Epithelial cell of proximal tubule (primary cell): ENCODE measurements at regions not wholly inside any gene's neighbourhood (a gene's known extent, or its start where the extent isn't known, plus 50 kb on each side); places are given as distances from the start of the nearest gene placed in this dataset.

ENCODE experiments used
- DNase-seq: peaks from one replicate; pipeline ENCODE4 v3.0.0-alpha.2; 2011; ENCODE audit warnings: low read depth
- H3K4me3 ChIP-seq: 2 replicates; pipeline ENCODE4 v1.5.1; 2011; ENCODE audit warnings: low read depth, mild to moderate bottlenecking, low read length
- TF ChIP-seq, protein P1 (sequence below): conservative IDR thresholded peaks from 2 replicates; pipeline ENCODE4 v1.5.1; 2012; ENCODE audit warnings: low read depth, mild to moderate bottlenecking, low read length

DNA sequence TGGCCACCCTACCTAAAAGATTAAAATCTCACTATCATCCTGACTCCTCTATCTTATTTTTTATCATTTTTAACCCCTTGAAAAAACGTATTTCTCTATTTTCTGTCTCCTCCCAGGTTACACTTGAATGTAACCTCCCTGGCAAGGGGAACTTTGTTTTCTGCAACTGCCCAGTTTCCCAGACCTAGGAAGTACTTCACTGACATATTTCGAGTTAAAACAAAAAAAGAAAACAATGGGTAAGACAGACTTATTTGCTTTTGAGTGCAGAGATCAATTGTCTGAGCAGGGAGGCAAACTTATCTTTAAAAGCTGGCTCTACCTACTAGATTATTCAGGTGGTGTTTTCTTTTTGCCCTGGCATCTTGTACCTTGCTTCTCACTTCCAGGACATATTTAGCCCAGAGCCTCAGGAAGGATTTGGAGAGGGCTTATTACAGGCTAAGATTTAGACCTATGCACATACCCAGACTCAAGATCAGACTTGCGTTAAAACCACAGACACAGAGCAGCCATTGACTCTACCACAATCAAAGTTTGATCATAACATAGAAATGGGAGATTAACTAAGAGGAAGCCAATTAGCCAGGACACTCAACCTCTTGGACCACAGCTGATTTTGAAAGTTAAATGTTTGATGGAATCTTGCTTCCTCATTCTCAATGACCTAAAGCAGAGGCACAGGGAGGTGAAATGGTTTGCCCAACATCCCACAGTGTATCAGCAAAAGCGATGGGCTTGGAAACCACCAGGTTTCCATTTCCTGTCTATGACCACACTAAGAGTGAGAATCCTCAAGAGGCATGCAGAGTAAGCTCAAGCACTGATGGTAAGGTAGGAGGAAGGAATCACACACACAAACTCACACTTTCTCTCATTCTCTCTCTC, 169.5 kb upstream of the THBS1 start:
- H3K4me3 ChIP-seq: no peak overlapping the region
- no peak for DNase-seq
- TF ChIP-seq, protein P1, sequence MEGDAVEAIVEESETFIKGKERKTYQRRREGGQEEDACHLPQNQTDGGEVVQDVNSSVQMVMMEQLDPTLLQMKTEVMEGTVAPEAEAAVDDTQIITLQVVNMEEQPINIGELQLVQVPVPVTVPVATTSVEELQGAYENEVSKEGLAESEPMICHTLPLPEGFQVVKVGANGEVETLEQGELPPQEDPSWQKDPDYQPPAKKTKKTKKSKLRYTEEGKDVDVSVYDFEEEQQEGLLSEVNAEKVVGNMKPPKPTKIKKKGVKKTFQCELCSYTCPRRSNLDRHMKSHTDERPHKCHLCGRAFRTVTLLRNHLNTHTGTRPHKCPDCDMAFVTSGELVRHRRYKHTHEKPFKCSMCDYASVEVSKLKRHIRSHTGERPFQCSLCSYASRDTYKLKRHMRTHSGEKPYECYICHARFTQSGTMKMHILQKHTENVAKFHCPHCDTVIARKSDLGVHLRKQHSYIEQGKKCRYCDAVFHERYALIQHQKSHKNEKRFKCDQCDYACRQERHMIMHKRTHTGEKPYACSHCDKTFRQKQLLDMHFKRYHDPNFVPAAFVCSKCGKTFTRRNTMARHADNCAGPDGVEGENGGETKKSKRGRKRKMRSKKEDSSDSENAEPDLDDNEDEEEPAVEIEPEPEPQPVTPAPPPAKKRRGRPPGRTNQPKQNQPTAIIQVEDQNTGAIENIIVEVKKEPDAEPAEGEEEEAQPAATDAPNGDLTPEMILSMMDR: no peak

DNA sequence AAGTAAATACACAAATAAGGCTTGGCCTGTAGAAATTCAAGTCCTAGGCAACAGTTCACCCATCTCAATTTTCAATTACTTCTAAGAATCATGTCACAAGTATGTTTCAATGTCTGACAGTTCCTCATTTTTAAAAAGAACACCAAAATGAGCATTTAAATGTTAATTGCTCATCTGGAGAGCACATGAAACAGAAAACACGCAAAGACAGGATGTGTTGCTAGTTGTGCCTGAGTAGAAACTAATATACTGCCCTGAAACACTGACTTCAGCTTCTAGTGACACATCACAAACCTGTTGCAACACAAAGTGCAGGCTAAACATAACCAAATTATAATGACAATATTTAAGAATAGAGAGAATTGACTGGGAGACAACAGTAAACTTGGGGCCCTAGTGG, 167.3 kb upstream of the THBS1 start:
- no peak for DNase-seq
- no peak overlapping the region for H3K4me3 ChIP-seq
- TF ChIP-seq, protein P1: no peak

DNA sequence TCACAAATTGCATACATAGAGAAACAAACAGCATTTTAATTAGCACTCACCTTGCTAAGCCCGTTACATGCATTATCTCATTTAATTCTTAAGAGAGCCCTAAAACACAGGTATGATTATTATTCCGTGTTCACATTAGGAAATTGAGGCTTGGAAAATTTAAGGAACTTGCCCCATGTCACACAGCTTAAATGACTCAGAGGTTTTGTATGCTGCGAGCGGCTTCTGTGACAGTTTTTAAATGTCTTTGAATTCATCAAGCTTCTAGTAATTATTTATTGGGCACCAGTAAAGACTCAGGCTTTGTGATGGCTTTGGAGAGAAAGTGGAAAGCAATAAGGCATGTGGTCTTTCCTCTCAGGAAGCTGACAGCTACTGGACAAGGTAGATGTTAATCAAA, 166.7 kb upstream of the THBS1 start:
- DNase-seq: no peak
- TF ChIP-seq, protein P1: no peak
- no peak overlapping the region for H3K4me3 ChIP-seq

DNA sequence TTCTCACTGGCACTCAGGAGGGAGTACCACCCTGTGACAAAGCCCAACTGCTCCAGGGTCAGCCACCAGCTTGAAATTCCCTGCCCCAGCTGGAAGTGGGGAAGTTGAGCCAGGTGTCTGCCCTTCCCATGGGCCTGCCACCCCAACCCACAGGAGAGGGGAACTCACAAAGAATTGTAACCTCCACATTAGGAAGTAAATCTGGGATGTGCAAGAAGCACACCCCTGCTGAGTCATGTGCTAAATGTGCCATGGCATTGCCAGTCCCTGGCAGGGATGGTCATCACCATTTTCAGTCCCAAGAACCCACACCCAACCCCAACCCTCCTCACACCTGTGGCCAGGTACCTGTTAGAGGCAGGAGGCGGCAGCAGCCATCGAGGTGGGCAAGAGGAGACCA, 165.2 kb upstream of the THBS1 start:
- no peak overlapping the region for H3K4me3 ChIP-seq
- DNase-seq: no peak
- TF ChIP-seq, protein P1: no peak

DNA sequence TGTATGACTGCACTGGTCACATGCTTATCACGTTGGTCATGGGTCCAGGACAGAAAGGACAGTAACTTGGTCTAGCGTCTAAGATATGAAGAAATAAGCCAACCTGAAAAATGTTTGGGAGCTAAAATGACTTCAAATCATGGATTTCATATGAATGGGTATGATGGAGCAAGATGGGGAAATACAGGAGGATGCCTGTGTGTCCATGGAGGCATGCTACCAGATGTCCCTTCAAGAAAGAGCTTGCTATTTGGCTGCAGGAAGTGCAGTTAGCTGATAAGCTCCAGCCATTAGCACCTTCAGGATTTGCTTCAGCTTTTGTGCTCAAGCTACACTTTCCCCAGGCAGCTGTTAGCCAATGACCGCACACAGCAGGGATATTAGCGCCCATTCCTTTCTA, 164.6 kb upstream of the THBS1 start:
- no peak overlapping the region for H3K4me3 ChIP-seq
- TF ChIP-seq, protein P1: no peak
- no peak for DNase-seq

DNA sequence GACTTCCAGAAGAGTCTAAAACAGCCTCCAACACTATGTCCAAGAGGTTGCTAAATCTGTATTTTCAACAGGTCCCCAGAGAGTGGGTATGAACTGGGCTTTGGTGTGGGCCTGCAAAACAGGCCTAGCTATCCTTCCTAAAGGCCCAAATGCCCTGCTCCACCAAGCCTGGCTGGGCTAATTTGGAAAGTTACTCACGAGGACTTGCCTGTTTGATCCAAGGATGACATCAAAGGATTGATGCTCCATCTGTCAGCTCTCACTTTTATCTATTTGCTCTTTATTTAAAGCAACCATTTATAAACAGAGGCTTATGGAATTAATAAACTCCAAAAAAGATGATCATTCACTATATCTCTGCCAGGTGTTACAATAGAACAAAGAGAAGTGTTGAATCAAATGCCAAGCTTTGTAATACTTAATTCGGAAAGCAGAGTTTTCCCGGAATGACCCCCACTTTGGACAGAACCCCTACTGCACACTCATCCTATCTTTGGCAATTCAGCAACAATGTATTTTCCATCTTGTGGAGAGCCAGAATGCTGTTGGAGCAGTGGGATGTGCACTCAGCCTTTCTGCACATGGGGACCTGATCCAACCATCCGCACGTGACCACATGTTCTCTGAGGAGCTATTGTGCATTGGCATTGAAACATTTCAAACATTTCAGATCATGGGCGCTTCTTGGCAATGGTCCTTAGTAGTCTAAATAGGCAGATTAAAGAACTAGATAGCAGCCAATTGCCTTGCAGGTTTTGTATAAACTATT, 163.3 kb upstream of the THBS1 start:
- DNase-seq: no peak
- no peak overlapping the region for H3K4me3 ChIP-seq
- TF ChIP-seq, protein P1: no peak

DNA sequence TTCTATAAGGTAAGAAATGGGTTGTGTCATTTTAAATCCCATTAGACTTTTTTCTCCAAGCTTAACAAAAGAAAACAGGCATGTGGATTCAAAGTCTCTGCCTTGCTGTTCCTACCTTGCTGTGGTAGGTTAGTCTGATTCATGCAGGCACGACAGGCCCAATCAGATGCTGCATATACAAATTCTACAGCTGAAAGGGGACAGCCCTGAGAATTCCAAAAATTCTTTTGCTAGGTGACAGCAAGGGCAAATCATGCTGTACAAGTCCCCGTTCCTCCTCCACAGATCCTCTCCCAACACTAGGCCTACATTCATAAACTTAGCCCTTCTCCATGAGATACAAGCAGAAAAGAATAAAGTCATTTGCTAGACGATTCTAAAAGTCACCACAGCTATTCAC, 161.2 kb upstream of the THBS1 start:
- TF ChIP-seq, protein P1: no peak
- no peak for DNase-seq
- no peak overlapping the region for H3K4me3 ChIP-seq
